WTC11 (cell line): ENCODE measurements at regions not wholly inside any gene's neighbourhood (a gene's known extent, or its start where the extent isn't known, plus 50 kb on each side); places are given as distances from the start of the nearest gene placed in this dataset.

Experiments used
- ATAC-seq: fragments of 200-7000 bp; cut with Tn5 transposase; 2 replicates; pipeline ENCODE4 v1.10.0; 2021; ENCODE audit warnings: mild to moderate bottlenecking, moderate library complexity
- CTCF ChIA-PET: fragments of 300-600 bp; sonication (Branson Sonifier 250); formaldehyde crosslinking; loops from one replicate; lab custom pipeline; 2021; ENCODE audit warnings: antibody characterized with exemption; lab: Charles Lee
- POLR2A ChIA-PET: fragments of 350-600 bp; sonication (Branson Sonifier 250); formaldehyde crosslinking; loops from one replicate; lab custom pipeline; 2021; ENCODE audit warnings: antibody characterized with exemption; lab: Charles Lee
- DNase-seq: peaks from one replicate; pipeline ENCODE4 v3.0.0; 2021; ENCODE audit warnings: low spot score
- H3K27ac Mint-ChIP-seq: 2 replicates; pipeline ENCODE4 v1.8.0; 2021; ENCODE audit warnings: mixed read lengths
- H3K27me3 Mint-ChIP-seq: 2 replicates; pipeline ENCODE4 v1.8.0; 2021; ENCODE audit warnings: low read depth, mild to moderate bottlenecking, moderate library complexity, mixed read lengths
- H3K36me3 Mint-ChIP-seq: 2 replicates; pipeline ENCODE4 v1.8.0; 2021; ENCODE audit warnings: mixed read lengths
- H3K4me1 Mint-ChIP-seq: 2 replicates; pipeline ENCODE4 v1.8.0; 2022; ENCODE audit warnings: mixed read lengths
- H3K4me3 Mint-ChIP-seq: 2 replicates; pipeline ENCODE4 v1.8.0; 2021; ENCODE audit warnings: mild to moderate bottlenecking, moderate library complexity, mixed read lengths
- H3K9me3 Mint-ChIP-seq: 2 replicates; pipeline ENCODE4 v1.8.0; 2021; ENCODE audit warnings: mixed read lengths
- ELF4 ChIP-seq: sonication (generic); formaldehyde crosslinking; IDR thresholded peaks from 2 replicates; pipeline ENCODE4 v1.8.1; 2022; ENCODE audit warnings: low read depth, mild to moderate bottlenecking, moderate library complexity, missing genetic modification reagents
- EMX1 ChIP-seq: fragments of 250-450 bp; sonication (Bioruptor Pico); IDR thresholded peaks from 2 replicates; pipeline ENCODE4 v1.8.0; 2021; ENCODE audit warnings: mild to moderate bottlenecking
- JUN ChIP-seq: sonication (generic); formaldehyde crosslinking; IDR thresholded peaks from 2 replicates; pipeline ENCODE4 v1.8.0; 2023; ENCODE audit warnings: mild to moderate bottlenecking, missing genetic modification reagents
- NFATC4 ChIP-seq: fragments of 250-450 bp; sonication (Bioruptor Pico); IDR thresholded peaks from 2 replicates; pipeline ENCODE4 v1.9.0; 2021; ENCODE audit warnings: mild to moderate bottlenecking
- RELA ChIP-seq: sonication (generic); formaldehyde crosslinking; IDR thresholded peaks from 2 replicates; pipeline ENCODE4 v1.8.1; 2022; ENCODE audit warnings: missing genetic modification reagents, mild to moderate bottlenecking, borderline replicate concordance
- SMAD3 ChIP-seq: sonication (generic); formaldehyde crosslinking; IDR thresholded peaks from 2 replicates; pipeline ENCODE4 v1.8.0; 2022; ENCODE audit warnings: missing genetic modification reagents, mild to moderate bottlenecking, borderline replicate concordance
- SMAD4 ChIP-seq: sonication (generic); formaldehyde crosslinking; IDR thresholded peaks from 2 replicates; pipeline ENCODE4 v1.8.0; 2022; ENCODE audit warnings: mild to moderate bottlenecking, missing genetic modification reagents
- TP53 ChIP-seq: sonication (generic); formaldehyde crosslinking; IDR thresholded peaks from 2 replicates; pipeline ENCODE4 v1.8.1; 2023; ENCODE audit warnings: mild to moderate bottlenecking, missing genetic modification reagents
- ZNF121 ChIP-seq: sonication (generic); formaldehyde crosslinking; IDR thresholded peaks from 2 replicates; pipeline ENCODE4 v1.8.0; 2023; ENCODE audit warnings: missing genetic modification reagents
- ZNF232 ChIP-seq: sonication (generic); formaldehyde crosslinking; IDR thresholded peaks from 2 replicates; pipeline ENCODE4 v1.8.0; 2022; ENCODE audit warnings: mild to moderate bottlenecking, missing genetic modification reagents
- TF ChIP-seq, protein P1 (sequence below): sonication (generic); formaldehyde crosslinking; IDR thresholded peaks from 2 replicates; pipeline ENCODE4 v1.8.0; 2022; ENCODE audit warnings: mild to moderate bottlenecking, missing genetic modification reagents
- TF ChIP-seq, protein P2 (sequence below): fragments of 250-450 bp; sonication (Bioruptor Pico); IDR thresholded peaks from 2 replicates; pipeline ENCODE4 v2.1.2; 2022; ENCODE audit warnings: mild to moderate bottlenecking, moderate library complexity
- TF ChIP-seq, protein P3 (sequence below): sonication (generic); formaldehyde crosslinking; IDR thresholded peaks from 2 replicates; pipeline ENCODE4 v1.8.1; 2022; ENCODE audit warnings: low read depth, mild to moderate bottlenecking, moderate library complexity, missing genetic modification reagents, borderline replicate concordance
- TF ChIP-seq, protein P4 (sequence below): sonication (generic); formaldehyde crosslinking; IDR thresholded peaks from 2 replicates; pipeline ENCODE4 v1.8.1; 2023; ENCODE audit warnings: mild to moderate bottlenecking, missing genetic modification reagents, moderate library complexity
- TF ChIP-seq, protein P5 (sequence below): sonication (generic); formaldehyde crosslinking; IDR thresholded peaks from 2 replicates; pipeline ENCODE4 v1.8.0; 2022; ENCODE audit warnings: missing genetic modification reagents
- TF ChIP-seq, protein P6 (sequence below): sonication (generic); formaldehyde crosslinking; IDR thresholded peaks from 2 replicates; pipeline ENCODE4 v1.8.0; 2023; ENCODE audit warnings: missing genetic modification reagents, mild to moderate bottlenecking, borderline replicate concordance
- TF ChIP-seq, protein P7 (sequence below): fragments of 200-600 bp; IDR thresholded peaks from 2 replicates; pipeline ENCODE4 v1.8.0; 2022; ENCODE audit warnings: antibody characterized with exemption

DNA sequence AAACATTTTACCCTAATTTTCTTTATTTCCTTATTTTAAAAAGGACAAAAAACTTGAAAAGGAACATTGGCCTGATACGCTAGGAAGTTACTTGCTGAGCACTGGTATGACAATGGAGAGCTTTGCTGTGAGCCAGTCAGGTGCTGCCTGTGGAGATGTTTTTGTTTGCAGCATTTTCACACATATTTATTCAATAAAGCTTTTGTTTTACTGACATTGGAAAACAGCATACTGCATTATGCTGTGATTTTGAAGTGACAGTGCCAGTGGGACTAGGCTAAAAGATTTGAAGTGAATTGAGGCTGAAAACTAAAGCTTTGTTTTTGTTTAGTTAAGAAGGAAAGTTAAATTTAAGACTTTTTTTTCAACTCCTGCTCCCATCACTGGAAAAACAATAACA, 470.7 kb upstream of the ZEB2 start:
- H3K9me3 Mint-ChIP-seq, result peaks cover 34% of the 10 kb centered on the region
- DNase-seq (no peak), ATAC-seq (peak; percentile 77)
- peaks cover 24% of the 10 kb centered on the region for H3K36me3 Mint-ChIP-seq
- ChIA-PET POLR2A (no interaction called here), CTCF (interaction anchor here (0.6 kb wide), 1 partner anchor 762 kb away, joined by 3 read pairs; no protein-coding TSS in a partner anchor)
- TF ChIP-seq, protein P1, sequence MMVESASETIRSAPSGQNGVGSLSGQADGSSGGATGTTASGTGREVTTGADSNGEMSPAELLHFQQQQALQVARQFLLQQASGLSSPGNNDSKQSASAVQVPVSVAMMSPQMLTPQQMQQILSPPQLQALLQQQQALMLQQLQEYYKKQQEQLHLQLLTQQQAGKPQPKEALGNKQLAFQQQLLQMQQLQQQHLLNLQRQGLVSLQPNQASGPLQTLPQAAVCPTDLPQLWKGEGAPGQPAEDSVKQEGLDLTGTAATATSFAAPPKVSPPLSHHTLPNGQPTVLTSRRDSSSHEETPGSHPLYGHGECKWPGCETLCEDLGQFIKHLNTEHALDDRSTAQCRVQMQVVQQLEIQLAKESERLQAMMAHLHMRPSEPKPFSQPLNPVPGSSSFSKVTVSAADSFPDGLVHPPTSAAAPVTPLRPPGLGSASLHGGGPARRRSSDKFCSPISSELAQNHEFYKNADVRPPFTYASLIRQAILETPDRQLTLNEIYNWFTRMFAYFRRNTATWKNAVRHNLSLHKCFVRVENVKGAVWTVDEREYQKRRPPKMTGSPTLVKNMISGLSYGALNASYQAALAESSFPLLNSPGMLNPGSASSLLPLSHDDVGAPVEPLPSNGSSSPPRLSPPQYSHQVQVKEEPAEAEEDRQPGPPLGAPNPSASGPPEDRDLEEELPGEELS (CRISPR knock-in tag), result no peak
- TF ChIP-seq, protein P2, sequence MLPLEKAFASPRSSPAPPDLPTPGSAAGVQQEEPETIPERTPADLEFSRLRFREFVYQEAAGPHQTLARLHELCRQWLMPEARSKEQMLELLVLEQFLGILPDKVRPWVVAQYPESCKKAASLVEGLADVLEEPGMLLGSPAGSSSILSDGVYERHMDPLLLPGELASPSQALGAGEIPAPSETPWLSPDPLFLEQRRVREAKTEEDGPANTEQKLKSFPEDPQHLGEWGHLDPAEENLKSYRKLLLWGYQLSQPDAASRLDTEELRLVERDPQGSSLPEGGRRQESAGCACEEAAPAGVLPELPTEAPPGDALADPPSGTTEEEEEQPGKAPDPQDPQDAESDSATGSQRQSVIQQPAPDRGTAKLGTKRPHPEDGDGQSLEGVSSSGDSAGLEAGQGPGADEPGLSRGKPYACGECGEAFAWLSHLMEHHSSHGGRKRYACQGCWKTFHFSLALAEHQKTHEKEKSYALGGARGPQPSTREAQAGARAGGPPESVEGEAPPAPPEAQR (CRISPR knock-in tag), result no peak
- TF ChIP-seq, protein P3, sequence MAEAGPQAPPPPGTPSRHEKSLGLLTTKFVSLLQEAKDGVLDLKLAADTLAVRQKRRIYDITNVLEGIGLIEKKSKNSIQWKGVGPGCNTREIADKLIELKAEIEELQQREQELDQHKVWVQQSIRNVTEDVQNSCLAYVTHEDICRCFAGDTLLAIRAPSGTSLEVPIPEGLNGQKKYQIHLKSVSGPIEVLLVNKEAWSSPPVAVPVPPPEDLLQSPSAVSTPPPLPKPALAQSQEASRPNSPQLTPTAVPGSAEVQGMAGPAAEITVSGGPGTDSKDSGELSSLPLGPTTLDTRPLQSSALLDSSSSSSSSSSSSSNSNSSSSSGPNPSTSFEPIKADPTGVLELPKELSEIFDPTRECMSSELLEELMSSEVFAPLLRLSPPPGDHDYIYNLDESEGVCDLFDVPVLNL (CRISPR knock-in tag), result no peak
- TF ChIP-seq, protein P4, sequence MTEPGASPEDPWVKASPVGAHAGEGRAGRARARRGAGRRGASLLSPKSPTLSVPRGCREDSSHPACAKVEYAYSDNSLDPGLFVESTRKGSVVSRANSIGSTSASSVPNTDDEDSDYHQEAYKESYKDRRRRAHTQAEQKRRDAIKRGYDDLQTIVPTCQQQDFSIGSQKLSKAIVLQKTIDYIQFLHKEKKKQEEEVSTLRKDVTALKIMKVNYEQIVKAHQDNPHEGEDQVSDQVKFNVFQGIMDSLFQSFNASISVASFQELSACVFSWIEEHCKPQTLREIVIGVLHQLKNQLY (CRISPR knock-in tag), result no peak
- TF ChIP-seq ELF4 (CRISPR knock-in tag) (no peak), SMAD4 (CRISPR knock-in tag) (no peak), ZNF232 (CRISPR knock-in tag) (no peak), ZNF121 (no peak), RELA (no peak), EMX1 (CRISPR knock-in tag) (no peak)
- TF ChIP-seq, protein P5, sequence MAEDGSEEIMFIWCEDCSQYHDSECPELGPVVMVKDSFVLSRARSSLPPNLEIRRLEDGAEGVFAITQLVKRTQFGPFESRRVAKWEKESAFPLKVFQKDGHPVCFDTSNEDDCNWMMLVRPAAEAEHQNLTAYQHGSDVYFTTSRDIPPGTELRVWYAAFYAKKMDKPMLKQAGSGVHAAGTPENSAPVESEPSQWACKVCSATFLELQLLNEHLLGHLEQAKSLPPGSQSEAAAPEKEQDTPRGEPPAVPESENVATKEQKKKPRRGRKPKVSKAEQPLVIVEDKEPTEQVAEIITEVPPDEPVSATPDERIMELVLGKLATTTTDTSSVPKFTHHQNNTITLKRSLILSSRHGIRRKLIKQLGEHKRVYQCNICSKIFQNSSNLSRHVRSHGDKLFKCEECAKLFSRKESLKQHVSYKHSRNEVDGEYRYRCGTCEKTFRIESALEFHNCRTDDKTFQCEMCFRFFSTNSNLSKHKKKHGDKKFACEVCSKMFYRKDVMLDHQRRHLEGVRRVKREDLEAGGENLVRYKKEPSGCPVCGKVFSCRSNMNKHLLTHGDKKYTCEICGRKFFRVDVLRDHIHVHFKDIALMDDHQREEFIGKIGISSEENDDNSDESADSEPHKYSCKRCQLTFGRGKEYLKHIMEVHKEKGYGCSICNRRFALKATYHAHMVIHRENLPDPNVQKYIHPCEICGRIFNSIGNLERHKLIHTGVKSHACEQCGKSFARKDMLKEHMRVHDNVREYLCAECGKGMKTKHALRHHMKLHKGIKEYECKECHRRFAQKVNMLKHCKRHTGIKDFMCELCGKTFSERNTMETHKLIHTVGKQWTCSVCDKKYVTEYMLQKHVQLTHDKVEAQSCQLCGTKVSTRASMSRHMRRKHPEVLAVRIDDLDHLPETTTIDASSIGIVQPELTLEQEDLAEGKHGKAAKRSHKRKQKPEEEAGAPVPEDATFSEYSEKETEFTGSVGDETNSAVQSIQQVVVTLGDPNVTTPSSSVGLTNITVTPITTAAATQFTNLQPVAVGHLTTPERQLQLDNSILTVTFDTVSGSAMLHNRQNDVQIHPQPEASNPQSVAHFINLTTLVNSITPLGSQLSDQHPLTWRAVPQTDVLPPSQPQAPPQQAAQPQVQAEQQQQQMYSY (CRISPR knock-in tag), result no peak
- H3K4me1 Mint-ChIP-seq, result peaks cover 22% of the 10 kb centered on the region
- H3K4me3 Mint-ChIP-seq, result no peak overlapping the region
- no peaks in the 10 kb centered on the region; the same call in 1 of the 2 replicates for H3K27me3 Mint-ChIP-seq
- H3K27ac Mint-ChIP-seq, result no peak overlapping the region

DNA sequence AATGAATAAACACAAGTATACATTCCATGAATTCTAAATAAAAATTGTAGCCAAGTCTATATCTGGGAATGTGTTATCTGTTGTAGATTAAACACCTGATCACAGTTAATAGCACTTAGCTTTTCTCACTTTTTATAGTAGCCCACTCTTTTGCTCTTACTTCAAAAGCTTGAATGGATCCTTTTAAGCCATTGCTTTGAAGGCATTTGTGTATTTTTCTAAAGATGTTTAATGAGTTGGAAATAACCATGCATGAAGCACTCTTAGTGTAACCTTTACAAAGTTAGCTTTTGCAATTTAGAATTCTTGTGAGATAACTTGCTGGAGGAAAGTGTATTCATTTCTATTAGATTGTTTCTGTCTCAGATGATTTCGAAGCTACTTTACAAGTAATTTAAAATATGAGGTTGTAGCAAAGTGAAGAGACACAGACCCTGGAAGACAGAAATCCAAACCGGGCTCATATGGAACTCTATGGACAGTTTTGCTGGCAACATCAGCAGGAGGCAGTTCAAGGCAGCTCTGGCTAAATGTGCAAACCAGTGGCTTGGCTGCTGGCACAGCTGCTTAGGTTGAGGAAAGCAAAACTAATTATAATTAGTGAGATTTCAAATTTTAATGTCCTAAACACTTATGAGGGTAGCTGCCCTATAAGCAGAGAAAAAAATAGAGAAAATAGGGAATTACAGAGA, 469.8 kb upstream of the ZEB2 start:
- peaks cover 41% of the 10 kb centered on the region for H3K9me3 Mint-ChIP-seq
- no peak; the same call in 1 of the 2 replicates for ATAC-seq
- TF ChIP-seq, protein P6, sequence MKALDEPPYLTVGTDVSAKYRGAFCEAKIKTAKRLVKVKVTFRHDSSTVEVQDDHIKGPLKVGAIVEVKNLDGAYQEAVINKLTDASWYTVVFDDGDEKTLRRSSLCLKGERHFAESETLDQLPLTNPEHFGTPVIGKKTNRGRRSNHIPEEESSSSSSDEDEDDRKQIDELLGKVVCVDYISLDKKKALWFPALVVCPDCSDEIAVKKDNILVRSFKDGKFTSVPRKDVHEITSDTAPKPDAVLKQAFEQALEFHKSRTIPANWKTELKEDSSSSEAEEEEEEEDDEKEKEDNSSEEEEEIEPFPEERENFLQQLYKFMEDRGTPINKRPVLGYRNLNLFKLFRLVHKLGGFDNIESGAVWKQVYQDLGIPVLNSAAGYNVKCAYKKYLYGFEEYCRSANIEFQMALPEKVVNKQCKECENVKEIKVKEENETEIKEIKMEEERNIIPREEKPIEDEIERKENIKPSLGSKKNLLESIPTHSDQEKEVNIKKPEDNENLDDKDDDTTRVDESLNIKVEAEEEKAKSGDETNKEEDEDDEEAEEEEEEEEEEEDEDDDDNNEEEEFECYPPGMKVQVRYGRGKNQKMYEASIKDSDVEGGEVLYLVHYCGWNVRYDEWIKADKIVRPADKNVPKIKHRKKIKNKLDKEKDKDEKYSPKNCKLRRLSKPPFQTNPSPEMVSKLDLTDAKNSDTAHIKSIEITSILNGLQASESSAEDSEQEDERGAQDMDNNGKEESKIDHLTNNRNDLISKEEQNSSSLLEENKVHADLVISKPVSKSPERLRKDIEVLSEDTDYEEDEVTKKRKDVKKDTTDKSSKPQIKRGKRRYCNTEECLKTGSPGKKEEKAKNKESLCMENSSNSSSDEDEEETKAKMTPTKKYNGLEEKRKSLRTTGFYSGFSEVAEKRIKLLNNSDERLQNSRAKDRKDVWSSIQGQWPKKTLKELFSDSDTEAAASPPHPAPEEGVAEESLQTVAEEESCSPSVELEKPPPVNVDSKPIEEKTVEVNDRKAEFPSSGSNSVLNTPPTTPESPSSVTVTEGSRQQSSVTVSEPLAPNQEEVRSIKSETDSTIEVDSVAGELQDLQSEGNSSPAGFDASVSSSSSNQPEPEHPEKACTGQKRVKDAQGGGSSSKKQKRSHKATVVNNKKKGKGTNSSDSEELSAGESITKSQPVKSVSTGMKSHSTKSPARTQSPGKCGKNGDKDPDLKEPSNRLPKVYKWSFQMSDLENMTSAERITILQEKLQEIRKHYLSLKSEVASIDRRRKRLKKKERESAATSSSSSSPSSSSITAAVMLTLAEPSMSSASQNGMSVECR, result no peak
- TF ChIP-seq NFATC4 (CRISPR knock-in tag) (no peak), ELF4 (CRISPR knock-in tag) (no peak), EMX1 (CRISPR knock-in tag) (no peak), SMAD3 (no peak), JUN (CRISPR knock-in tag) (no peak), TP53 (CRISPR knock-in tag) (no peak)
- TF ChIP-seq, protein P2 (CRISPR knock-in tag), result no peak
- TF ChIP-seq, protein P7, sequence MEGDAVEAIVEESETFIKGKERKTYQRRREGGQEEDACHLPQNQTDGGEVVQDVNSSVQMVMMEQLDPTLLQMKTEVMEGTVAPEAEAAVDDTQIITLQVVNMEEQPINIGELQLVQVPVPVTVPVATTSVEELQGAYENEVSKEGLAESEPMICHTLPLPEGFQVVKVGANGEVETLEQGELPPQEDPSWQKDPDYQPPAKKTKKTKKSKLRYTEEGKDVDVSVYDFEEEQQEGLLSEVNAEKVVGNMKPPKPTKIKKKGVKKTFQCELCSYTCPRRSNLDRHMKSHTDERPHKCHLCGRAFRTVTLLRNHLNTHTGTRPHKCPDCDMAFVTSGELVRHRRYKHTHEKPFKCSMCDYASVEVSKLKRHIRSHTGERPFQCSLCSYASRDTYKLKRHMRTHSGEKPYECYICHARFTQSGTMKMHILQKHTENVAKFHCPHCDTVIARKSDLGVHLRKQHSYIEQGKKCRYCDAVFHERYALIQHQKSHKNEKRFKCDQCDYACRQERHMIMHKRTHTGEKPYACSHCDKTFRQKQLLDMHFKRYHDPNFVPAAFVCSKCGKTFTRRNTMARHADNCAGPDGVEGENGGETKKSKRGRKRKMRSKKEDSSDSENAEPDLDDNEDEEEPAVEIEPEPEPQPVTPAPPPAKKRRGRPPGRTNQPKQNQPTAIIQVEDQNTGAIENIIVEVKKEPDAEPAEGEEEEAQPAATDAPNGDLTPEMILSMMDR, result no peak

More for the DNA sequence above, 469.8 kb upstream of the ZEB2 start:
- CTCF ChIA-PET, result no interaction called here
- Mint-ChIP-seq H3K4me3 (no peak overlapping the region), H3K27ac (no peak overlapping the region), H3K36me3 (peaks cover 31% of the 10 kb centered on the region), H3K27me3 (no peaks in the 10 kb centered on the region; the same call in 1 of the 2 replicates), H3K4me1 (peaks cover 22% of the 10 kb centered on the region)
- POLR2A ChIA-PET, result no interaction called here
- no peak for DNase-seq
